HG02642 (cell line): ENCODE measurements at regions not wholly inside any gene's neighbourhood (a gene's known extent, or its start where the extent isn't known, plus 50 kb on each side); places are given as distances from the start of the nearest gene placed in this dataset.

Experiments used
- ATAC-seq: cut with Tn5 transposase; IDR thresholded peaks from one replicate; pipeline ENCODE4 v1.9.1; 2021; ENCODE audit warnings: mild to moderate bottlenecking; ENCODE audit not compliant: unreplicated experiment, poor library complexity

DNA sequence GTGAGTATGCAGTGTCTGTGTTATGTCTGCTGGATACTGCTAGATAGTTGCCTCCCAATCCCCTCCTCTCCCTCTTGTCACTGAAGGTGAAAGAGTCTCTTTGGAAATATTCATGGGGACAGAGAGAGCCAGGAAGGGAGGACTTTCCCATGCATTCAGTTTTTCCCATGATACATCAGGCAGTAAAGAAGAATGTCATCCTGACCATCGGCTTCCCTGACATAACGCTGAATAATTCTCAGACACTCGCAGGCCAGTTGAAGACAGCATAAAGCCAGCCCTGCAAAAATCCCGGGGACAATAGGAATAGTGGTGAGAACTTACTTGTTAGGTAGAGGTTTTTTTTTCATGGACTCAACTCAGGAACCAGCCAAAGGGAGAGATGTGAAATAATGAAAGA, 58.1 kb downstream of the KLF4 start:
- ATAC-seq: no peak

DNA sequence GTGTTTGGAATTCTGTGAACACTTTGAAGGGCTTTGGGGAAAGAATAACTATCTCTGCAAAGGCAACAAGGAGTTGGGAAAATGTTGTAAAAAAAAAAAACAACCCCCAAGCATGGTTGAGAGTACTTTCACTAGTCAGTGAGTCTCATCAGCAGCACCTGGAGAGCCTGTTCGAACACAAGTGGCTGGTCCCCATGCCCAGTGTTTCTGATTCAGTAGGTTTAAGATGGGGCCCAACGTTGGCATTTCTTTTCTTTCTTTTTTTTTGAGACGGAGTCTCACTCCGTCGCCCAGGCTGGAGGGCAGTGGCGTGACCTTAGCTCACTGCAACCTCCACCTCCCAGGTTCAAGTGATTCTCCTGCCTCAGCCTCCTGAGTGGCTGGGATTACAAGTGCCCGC, 59.5 kb downstream of the KLF4 start:
- ATAC-seq: no peak

DNA sequence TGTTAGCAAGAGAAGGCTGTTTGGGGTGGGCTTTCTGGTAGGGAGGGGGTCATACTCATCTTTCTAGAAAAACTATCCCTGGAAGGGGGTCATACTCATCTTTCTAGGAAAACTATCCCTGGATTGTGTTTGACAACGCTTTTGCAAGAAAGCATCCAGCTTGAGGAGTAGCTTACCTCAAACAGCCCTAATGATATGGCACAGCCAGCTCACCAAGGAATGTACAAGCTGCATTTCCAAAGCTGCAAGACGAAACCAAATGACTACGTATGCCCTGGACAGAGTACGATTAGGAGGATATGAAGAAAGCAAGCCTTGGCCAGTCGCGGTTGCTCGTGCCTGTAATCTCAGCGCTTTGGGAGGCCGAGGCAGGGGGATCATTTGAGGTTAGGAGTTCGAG, 63.4 kb downstream of the KLF4 start:
- no peak for ATAC-seq

DNA sequence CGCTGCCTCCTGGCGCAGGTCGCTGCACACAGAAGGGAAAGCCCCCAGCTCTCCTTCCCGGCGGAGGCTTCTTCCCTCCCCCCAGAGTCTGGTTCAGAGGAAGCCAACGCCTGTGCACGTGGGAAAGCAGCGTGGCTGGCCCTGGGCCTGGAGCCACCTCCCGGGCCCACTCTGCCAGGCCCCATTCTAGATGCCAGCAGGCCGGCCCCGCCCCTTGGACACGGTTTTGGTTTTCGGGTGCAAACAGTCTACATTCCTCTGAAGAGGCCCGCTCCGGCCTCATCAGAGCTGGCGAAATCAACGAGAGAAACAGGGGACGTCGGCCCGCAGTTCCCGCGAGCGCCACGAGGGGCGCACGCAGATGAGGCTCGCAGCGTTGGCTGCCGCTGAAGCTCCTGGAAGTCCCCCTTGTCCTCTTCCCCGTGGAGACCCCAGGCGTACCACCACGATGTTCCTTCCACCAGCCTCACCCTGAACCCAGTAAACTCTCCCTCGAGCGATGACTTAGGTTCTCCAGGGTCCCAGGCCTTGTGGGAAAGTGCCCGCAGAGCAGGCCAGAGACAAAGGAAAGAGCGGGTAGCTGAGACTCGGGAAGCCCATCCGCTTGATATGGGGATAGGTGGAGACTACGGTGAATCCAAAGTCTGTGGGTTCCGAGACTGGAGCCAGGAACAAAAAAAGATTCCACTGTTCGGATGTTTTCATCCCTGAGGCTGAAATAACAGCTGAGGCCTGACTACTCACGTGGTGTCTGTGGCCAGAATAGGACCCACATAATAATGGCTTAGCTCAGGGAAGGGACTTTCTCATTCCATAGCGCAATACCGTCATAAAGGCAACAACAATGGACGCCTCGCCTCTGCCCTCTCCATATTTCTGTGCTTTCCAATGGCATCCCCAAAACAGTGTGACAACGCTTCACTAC, 64.2 kb downstream of the KLF4 start:
- peak; percentile 93 for ATAC-seq

DNA sequence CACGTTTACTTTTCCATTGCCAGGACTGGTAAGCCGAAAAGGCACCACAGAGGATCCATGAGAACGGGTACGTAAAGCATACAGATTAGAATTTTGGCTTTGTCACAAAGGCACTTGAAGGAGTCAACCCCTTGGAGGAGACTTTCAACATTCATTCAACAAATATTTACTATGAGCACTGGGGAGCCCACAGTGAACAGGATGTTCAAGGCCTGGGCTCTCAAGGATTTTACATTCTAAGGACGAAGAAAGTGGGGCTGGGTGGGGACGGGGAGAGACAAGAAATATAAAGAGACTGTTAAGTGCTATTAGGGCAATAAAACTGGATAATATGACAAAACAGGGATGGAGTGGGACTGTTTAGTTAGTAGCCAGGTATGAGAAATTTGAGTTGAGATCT, 66.0 kb downstream of the KLF4 start:
- no peak for ATAC-seq

DNA sequence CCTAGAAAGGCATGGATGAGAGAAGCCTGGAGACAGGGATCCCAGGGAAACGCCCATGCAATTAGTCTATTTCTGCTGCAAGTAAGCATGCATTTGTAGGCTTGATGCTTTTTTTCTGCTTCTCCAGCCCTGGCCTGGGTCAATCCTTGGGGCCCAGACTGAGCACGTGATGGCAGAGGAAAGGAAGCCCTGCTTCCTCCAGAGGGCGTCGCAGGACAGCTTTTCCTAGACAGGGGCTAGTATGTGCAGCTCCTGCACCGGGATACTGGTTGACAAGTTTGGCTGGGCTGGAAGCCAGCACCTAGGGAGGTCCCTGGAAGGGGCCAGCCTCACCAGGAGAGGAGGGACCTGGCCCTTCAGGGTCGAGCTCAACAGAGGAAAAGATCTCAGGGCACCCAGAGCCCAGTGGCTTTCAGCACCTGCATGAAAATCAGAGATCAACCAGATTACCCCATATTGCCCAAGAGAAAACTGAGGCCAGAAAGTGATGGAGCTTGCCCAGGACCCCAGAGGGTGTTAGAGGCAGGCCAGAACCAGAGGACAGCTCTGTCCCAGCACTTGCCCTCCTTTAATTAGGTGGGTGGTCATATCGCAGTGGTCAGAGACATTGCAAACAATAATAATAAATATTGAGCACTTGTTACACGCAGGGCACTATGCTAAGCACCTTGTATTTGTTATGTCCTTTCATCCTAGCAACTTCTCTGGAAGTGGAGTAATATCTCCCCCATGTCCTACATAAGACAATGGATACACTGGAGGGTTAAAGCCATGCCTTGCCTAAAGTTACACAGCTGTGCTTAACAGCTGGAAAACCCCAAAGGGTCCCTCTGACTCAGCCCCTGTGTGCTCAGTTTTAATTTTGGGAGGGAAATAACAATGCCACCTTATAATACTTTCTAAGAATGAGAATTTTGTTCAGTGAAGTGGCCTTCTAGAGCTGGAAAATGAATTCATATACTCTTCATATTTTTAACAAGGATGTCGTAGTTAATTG, 67.1 kb downstream of the KLF4 start:
- ATAC-seq: no peak

DNA sequence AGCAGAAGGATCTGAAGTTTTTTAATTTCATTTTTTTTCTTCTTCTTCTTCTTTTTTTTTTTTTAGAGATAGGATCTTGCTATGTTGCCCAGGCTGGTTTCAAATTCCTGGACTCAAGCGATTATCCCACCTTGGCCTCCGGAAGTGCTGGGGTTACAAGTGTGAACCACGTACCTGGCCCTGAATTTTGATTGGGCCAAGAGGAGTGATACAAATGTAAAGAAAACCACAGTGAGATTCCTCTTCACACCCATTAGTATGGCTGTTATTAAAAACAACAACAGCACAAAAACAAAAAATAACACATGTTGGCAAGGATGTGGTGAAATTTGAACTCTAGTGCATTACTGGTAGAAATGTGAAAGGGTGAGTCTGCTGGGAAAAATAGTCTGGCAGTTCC, 79.1 kb downstream of the KLF4 start:
- ATAC-seq: no peak

DNA sequence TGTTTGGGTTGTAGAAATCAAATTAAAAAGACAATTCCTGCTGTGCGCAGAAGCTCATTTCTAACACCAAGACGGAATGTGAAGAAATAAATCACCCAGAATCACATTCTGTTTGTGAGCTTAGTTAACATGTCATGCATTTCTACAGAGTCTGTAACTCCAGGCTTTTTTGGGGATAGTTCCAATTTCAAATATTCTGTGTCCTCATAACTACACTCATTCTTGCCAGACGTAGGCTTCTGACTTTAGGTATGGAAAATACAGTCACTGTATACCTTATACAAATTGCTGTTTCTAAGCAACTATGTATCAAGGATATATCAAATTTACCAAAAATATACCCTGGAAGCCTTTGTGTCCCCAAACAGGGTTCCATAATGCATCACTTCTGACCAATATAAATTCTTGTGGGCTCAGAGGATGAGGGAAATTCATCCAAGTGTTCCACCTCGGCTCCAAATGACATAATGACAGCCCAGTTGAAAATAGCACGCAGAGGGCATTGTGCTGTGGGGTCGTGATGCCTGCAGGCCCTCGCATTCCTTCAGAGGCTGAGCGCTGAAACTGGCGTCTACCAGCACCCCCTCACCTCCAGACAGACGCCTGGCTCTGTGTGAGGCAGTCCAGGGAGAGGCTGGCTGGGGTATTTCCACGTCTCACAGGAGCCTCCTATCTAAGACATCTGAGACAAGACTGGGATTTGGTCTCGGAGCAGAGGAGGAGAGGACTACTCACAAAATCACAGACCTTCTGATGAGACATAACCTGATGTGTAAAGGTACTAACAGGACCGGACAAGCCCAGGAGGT, 79.8 kb downstream of the KLF4 start:
- no peak for ATAC-seq

DNA sequence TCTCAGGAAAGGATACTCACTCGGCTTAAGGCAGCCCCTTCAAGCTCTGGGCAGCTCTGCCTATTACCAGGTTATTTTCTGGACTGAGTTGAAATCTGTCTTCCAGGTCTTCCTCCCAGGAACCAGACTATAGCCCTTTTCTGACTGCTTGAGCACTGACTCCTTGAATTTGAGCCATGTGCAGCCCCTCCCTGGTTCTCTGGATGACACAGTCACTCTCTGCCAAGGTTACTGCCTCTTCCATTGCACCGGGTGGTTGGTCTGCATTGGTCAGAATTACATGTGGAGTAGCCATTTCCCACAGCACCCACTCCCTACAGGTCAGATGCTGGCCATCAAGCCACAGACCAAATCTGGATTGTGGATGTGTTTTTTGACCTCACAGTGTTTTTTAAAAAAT, 81.9 kb downstream of the KLF4 start:
- no peak for ATAC-seq

DNA sequence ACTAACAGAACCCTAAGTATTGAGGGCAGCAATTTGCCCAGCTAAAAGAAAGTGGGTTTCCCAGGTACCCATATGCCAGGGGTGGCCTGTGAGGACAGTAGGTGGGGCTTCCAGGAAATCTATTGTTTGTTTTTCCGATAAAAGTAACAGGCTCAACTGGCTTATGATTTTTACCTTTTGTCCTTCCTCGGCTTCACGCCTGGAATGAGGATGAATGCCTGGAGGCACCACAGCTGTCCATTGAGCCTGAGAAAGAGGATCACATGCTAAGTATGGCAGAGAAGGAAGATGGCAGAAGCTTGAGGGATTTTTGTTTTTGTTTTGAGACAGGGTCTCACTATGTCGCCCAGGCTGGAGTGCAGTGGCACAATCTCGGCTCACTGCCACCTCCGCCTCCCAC, 84.1 kb downstream of the KLF4 start:
- no peak for ATAC-seq

DNA sequence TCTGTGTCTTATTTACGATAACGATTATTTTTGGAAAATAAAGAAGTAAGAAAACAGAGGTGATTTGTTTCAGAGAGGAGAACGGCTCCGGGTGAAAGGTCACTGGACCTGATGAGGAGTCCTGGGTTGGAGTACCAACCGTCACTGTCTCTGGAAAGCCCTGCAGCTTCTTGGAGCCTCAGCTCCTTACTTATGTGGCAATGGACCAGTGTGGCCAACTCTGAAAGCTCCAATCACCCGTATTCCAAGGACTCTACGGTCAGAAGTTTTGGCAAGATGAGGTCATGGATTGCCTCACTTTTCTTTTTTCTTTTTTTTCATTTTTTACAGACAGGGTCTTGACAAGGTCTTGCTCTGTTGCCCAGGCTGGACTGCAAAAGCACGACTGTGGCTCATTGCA, 84.8 kb downstream of the KLF4 start:
- no peak for ATAC-seq

DNA sequence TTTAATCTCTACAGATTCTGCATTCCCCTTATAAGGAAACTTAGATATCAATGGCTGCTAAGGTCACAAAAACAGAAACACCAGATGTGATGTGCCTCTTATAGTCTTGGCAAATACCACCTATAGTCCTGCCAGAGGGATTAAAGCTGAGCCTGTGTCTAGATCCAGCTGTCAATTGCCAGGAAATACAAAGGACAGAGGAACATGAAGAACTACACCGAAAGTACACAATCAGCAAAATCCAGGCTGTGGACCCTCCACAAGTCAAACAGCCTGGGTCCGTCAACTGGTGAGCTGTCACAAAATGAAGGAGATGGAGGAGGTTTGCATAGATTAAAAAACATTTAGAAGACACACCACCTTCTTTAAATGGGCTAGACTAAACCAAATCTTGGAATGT, 85.4 kb downstream of the KLF4 start:
- ATAC-seq: no peak

DNA sequence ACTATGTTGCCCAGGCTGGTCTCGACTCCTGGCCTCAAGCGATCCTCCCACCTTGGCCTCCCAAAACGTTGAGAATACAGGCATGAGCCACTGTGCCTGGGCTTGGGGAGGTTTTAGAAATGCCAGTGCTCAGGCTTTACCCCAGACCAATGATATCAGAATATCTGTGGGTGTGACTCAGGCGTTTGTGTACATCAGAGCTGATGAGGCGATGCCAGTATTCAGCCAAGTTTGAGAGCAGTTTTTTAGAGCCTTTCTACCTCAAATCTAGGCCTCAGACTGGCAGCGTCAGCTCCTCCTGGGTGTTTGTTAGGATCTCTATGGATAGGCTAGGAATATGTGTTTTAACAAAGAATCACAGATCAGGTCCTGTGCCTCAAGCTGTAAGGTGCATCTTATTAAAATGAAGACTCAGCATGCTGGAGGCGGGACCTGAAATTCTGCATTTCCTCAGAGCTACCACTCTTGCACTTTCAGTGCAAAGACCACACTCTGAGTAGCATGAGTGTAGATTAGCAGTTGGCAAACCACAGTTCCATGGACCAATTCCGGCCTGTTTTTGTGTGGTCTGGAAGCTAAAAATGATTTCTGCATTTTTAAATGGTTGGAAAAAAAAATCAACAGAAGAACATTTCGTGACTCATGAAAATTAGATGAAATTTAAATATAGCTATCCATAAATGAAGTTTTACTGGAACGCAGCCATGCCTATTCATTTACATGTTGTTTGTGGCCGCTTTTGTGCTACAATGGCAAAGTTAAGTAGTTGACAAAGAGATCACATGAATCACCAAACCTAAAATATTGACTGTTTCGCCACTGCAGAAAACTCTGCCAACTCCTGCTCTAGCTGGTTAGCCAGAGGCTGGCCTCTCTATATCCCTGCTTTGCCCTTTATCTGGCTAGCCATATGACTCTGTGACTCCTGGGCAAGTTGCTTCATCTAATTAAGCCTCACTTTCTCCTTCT, 92.2 kb downstream of the KLF4 start:
- ATAC-seq: no peak

DNA sequence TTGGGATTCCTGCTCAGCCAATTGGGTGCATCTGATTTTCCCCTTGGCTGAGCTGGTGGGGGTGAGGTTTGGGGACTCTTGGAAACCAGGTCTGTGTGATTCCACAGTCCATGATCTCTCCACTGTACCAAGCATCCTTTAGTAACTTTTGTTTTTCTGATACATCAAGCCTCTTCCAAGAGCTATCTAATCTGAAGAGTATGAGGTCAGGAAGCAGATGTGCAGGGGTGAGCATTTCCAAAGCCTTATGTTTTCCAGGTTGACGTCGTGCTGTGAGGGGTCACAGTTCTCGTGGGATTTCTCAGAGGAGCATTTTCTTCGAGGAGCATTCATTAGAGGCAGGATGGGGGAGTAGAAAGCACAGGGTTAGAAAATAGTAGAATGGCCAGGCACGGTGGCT, 95.3 kb downstream of the KLF4 start:
- ATAC-seq: no peak

DNA sequence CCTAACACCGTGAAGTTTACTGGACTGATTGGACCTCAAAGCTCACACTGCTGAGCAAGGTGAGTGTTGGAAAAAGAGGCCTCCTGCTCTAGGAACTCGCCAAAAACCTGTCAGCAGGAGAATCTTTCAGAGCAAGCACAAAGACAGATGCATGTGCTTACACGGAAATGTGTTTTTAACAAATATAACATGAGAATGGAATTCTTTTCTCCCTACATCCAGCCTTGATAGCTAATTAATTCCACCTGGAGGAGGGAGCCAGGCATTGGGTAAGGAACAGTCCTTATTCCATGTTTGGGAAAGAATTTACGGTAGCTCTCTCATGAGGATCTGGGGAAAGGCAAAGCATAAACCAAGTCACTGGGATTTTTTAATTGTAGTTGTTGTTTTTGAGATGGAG, 98.8 kb downstream of the KLF4 start:
- no peak for ATAC-seq

DNA sequence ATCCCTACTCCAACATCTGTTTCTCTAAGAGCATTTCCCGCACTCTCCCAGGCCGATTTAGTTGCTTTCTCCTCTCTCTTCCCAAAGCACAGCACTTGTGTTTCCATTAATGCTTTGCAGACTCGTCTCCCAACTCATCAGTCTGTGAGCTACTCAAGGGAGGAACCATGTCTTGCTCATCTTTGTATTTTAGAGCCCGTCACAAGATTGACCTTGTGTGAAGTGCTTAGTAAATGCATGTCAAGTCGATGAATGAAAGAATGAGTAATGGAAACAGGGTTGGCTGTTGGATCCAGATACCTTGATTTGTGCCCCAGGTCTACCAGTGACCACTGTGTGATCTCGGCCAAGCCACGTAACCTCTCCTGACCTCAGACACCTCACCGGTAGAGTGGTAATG, 99.3 kb downstream of the KLF4 start:
- no peak for ATAC-seq

DNA sequence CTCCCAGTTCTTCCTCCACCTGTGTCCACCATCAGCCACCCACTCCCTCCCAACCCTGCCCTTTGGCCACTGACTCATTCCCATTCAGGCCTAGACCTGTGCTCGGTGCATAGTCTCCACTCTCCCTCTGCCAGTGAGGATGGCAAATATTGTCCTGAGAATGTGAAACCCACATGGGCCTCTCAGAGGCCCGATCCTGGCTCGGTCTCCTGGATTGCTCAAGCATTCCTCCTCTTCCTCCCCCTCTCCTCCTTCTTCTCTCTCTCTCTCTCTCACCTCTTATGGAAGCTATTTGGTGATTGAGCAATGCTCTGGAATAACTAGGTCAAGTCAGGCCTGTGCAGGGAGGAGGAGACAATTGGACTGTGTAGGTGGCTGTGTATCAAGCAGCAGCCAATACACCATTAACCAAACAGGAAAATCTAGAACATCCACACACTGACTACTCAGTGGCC, 99.9 kb downstream of the KLF4 start:
- ATAC-seq: no peak

DNA sequence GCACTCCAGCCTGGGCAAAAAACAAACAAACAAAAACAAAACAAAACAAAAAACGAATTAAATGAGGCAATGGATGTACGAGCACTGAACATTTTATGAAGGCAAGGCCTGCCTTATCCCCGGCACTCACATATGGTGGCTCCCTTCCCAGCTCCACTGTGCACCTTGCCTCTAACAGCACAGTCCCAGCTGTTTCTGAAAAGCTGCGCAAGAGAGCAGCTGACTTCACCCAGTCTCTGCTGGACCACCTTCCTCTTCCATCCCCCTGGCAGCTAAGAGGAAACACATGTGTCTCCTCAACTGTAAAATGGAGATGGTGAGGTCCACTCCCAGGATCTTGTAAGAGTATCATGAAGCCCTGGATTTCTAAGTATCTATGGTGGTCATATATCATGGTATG, 100.7 kb downstream of the KLF4 start:
- ATAC-seq: no peak

DNA sequence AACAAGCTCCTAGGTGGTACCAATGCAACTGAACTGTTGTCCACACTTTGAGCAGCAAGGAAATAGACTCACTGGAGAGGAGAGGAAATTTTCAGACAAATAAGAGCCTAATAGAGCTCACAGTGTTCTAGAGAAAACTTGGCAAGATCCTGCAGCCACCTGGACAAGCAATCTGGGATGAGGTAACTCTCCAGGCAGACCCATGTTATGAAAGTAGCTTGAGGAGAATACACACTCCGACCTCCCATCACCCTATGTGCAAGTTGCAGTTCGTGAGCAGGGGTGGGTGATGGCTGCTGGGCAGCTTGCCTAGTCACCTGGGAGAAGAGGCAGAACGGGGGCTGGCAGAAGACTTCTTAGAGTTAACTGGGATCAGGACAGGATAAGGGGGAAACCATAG, 102.2 kb downstream of the KLF4 start:
- ATAC-seq: no peak
